Iris pigment epithelial cell (primary cell): ENCODE measurements at regions not wholly inside any gene's neighbourhood (a gene's known extent, or its start where the extent isn't known, plus 50 kb on each side); places are given as distances from the start of the nearest gene placed in this dataset.
"Not testable (repeated sequence)": the region's sequence is repeated elsewhere in the genome, so short reads cannot be mapped to it uniquely, and the experiment has no call there.

Experiments used
- DNase-seq: peaks from one replicate; pipeline ENCODE4 v3.0.0-alpha.2; 2011; ENCODE audit warnings: low read depth

DNA sequence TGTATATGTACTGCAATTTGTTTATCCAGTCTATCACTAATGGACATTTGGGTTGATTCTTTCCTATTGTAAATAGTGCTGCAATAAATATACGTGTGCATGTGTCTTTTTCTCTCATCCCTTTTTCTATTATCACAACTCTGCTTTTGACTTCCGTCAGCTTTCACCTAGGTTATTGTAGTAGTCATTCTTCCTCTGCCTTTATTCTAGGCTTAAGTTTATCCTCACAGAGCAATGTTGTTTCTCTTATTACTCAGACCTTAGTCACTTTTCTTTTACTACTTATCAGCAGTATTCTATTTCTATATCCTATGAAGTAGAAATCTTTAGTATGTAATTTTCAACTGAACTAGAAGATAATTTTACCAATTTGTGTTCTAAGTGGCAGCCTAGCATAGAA lies 175.3 kb upstream of the SEMA3E start:
- DNase-seq: peak; percentile 11

DNA sequence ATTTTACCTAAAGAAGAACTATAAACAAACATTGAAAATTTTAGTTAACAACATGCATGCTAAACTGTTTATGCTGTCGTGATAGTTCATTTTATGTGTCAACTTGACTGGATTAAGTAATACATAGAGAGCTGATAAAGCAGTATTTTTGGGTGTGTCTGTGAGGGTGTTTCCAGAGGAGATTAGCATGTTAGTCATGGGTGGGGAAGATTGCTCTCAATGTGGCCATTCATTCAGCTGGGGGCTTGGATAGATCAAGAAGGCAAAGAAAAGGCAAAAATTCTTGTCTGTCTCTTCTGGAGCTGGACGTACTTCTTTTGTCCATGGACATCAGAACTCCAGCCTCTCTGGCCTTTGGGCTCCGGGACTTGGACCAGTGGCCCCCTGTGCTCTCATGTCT lies 172.9 kb upstream of the SEMA3E start:
- DNase-seq: no peak

DNA sequence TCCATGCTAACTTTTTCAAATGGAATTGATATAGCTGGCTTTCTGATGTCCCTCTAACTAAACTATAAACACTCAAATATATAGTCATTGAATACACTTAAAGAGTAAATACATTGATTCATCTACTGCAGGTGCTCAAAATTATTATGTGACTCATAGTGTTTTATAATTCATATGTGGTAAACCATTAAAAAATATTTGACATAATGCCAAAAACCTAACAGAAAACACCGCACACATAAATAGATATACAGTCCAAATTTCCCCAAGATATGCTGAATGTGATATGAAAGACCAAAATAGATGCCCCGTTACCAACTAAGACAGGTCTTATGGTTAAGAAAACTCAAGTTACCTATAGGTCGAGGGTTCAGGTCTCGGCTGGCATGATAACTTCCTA lies 171.7 kb upstream of the SEMA3E start:
- no peak for DNase-seq

DNA sequence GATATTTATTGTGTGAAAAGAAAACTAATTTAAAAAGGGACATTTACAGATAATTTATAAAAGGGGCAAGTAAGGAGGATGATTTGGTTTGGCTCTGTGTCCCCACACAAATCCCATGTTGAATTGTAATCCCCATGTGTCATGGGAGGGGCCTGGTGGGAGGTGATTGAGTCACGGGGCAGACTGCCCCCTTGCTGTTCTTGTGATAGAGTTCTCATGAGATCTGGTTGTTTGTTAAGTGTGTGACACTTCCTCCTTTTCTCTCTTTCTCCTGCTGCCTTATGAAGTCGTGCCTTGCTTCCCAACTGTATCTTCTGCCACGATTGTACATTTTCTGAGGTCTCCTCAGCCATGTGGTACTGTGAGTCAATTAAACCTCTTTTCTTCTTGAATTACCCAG lies 171.0 kb upstream of the SEMA3E start:
- DNase-seq: no peak

DNA sequence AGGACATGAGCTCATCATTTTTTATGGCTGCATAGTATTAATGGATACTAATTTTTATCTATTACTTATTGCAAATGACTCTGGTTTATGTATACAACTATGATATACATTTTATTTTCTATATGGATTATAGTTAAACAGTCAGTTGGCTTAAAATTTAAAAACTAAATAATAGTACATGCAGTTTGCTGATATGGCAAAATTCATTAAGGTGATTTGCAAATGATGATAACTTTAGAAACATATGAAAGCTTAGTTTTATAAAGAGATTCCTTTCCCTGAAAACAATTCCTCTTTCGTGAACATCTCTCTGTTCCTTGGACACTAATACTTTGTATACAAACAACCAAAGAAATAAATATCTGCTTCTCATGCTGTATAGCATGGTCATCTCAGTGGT lies 165.5 kb upstream of the SEMA3E start:
- no peak for DNase-seq

DNA sequence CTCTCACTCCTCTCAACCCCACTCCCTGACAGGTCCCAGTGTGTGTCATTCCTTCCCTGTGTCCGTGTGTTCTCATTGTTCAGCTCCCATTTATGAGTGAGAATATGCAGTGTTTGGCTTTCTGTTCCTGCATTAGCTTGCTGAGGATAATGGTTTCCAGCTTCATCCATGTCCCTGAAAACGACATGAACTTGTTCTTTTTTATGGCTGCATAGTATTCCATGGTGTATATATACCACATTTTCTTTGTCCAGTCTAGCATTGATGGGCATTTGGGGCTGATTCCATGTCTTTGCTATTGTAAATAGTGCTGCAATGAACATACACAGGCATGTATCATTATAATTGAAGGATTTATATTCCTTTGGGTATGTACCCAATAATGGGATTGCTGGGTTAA lies 163.6 kb upstream of the SEMA3E start:
- not testable (repeated sequence) for DNase-seq

DNA sequence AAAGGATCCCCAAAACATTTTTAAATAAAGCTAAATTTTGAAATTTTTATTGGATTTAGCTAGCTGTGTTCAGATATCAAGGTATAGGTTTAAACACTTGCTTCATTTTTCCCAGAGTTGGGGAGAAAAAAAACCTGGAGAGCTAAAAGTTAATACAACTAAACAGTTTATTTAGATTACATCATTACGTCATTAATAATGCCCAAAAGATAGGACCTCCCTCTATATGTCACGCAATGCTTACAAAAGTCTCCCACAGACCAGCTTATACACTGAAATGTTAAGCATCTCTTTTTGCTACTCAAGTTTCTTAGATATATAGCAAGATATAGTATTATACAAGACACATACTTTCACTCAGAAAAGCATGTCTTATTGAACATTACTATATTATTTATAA lies 160.0 kb upstream of the SEMA3E start:
- DNase-seq: no peak

DNA sequence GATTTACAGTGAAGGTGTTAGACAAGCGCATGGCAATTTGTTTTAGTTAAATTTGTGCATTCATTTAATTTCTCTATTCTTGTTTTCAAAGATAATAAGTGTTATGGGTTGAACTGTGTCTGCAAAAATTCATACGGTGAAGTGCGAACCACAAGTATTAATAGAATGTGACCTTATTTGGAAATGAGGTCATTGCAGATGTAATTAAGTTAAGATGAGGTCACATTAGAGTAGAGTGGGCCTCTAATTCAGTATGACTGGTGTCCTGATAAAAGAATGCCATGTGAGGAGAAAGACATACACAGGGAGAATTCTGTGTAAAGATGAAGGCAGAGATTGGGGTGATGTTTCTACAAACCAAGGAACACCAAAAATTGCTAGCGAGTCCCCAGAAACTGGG lies 158.8 kb upstream of the SEMA3E start:
- no peak for DNase-seq

DNA sequence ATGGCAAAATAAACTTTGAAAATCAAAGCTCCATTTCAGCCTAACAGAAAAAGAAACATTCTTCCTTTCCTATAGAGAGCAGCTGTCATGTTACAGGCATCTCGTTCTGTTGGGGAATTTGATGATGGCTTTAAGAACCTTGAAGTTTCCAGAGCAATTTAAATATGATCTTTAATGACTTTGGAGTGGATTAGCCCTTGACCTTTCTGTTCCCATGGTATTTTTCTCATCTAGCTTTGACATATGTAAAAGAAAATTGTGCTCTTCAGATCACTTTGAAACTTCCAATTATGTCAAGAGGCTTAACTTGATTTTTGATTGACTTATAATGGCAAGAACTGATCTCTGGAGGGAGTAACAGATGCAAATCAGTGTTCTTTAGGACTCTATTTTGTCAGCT lies 157.6 kb upstream of the SEMA3E start:
- DNase-seq: no peak

DNA sequence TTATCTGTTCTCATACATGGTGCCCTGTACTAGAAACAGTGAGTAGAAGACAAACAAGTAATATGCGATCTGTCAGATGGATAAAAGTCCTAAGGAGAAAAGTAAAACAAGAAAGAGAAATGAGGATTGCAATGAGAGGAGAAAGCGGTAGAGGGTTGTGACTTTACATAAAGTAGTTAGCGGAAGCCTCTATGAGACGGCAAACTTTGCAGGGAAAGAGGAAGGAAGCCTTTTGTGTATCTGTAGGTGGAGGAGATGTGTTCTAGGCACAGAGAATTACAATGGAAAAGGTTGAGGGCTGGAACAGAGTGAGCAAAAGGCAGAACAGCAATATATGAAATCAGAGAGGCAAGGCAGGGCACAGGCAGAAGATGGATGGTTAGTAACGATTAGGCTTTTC lies 150.4 kb upstream of the SEMA3E start:
- no peak for DNase-seq

DNA sequence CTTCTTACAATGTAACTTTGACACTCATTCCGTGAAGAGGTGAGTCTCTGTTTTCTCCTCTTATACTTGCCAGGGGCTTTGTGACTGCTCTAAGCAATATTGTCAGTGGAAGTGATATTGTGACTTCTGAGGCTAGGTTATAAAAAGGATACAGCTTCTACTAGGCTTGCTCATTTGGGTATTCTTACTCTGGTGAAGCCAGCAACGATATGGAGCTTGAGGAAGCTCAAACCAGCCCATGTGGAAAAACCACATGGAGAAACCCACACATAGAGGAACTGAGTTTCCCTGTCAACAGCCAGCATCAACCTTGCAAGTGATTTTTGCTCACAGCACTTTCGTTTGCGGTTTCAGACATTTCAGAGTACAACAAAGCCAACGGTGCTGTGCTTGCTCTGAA lies 149.6 kb upstream of the SEMA3E start:
- no peak for DNase-seq

DNA sequence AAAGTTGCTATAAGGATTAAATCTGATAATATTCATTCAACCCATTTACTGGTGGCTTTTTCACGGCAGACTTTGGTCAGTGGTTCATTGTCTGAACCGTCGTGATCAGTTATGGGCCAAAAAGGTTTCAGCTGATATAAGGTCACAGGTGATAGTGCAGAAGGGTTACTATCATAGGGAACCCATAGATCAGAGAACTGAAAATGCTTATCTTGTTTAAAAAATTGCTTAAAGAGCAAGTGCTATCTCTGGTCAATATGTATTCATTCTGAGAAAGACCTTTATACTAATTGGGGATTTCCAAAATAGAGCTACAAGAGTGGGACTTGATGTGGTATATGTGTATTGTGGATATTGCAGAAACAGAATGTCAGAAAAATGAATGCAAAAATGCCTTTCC lies 147.8 kb upstream of the SEMA3E start:
- DNase-seq: no peak

DNA sequence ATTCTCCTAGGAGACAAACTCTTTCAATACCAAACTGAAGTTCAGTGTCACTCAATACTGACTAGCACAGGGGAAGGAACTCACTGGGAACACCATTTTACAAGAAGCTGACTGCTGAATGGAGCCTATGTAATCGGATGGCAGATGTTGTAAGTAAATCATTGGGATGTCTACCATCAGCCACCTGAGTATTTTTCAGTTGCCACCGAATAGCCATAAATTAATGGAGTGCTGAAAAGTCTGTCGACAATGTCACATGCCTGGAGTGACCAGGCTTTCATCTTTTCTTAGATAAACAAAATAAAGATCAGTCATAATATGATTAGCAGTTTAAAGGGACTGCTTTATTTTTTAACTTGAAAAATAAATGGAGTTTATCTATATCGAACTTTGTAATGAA lies 145.9 kb upstream of the SEMA3E start:
- no peak for DNase-seq

DNA sequence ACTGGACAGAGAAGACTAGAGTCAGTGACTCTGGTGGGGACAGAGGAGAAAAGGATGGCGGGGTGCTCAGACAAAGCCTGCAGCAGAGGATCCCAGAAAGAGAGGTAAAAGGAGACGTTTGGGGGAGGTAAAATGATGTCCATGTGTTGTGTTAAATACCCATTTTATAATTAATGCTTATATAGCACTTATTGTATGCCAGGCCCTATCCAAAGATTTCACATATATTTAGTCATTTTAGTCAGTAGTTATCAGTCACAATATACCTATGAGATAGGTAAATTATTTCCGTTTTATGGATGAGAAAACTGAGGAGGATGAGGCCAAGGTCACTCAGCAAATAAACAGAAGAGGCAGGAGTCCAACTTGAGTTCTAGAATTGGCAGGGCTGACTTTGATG lies 144.6 kb upstream of the SEMA3E start:
- DNase-seq: no peak

DNA sequence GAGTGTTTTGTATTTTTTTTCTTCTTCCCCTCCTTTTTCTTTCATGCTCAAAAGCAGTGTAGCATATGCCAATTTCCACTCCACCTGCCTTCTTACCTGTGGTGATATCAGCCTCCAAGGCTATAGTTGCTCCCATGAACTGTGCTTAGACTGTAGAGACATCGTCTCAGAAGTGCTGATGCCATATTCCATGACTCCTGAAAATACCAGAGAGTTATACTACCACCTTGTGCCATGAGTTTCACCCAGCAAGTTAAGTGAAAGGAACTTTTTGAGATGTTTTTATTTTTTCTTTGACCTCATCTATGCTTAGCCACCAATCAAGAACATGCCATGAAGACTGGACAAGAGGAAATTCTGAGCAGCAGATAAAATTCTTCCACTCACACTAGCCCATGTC lies 142.8 kb upstream of the SEMA3E start:
- no peak for DNase-seq

DNA sequence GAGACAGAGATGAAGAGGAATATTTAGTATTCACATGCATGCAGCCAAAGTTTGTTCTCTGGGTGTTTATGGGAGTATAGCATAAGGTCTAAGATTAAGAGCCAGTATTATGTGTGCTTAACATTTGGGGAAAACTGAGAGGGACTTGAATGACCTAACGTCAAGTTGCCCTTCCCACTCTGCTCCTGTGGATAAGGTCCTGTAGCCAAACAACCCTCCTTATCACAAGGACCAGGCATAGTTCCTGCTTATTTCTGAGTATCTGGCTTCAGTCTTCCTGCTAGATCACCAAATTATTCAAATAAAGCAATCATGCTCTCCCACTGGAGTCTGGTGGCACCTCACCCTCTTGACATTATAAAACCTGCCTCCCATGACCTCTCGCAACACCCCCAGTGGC lies 137.9 kb upstream of the SEMA3E start:
- no peak for DNase-seq

DNA sequence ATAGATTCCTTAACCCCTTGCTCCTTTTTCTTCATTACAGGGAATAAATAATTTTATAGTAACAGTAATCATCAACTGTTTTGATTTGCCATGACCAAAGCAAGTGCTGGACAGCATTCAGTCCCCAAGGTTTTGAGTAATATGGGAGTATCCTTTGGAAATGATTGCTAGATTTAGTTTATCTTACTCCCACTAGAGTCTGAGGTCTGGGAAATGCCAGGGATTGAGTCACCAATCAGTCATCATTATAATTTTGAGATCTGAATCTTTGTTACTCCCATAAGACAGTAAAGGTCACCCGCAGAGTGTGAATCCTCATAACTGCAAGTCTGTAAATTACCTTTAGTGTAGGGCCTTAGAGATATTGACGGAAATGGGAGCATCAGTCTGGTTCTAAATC lies 133.7 kb upstream of the SEMA3E start:
- DNase-seq: peak; percentile 3

DNA sequence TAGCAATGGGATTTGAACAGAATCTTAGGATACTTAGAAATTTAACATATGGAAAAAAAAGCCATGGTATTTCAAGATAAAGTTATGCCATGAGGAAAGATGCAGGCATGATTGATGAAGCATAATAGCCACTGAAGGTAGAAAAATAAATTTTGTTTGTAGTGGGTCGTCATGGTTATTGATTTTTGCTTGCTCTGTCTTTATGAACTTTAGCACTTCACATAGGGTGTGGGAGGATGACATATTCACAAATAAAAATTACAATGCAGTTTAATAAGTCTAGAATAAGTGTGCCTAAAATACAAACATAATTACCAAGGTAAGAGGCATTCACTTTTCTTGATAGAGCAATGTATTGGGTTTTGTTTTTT lies 129.1 kb upstream of the SEMA3E start:
- no peak for DNase-seq

DNA sequence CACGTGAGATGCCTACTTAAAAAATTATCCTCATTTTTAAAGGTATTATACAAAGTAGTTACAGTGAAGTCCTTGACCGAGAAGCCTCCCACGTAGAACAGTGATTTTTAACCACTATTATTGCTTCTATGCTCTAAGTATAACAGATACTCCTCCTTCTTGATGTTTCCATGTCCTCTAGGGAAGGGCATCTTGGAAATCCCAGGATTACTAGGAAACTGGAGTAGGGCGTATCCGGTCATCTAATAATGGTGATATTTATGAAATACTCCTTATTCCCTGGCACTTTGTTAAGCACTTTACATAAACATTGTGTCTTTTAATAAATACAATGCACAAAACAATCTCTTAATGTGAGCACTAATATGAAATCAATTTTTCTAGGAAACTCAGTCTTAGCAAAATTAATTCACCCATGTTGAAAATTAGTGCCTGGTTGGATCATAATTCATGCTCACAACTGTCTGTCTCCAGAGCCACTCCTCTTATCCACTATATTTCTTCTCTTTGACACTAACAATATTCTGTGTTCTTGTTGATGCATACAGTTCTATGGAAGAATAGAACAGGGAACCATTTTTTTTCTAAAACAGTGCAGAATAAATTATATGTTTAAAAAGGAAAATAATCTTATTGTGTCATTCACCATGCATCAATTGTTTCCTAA lies 128.6 kb upstream of the SEMA3E start:
- DNase-seq: no peak

DNA sequence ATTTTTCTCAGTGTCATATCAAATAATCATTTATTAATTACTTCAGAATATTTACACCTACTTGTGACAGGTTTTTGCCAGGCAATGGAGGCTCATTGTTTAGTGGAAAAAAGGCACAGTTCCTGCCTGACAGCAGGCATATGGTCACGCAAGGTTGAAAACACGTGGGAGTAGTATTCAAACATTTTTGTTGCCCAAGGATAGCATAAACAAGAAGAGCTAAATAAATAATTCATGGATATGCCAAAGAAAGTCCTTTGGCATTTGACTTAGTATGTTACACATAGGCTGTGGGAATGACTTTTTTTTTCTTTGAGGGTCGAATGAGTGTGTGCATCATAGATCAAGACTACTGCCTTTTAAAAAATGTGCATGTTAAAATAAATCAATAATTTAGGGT lies 120.5 kb upstream of the SEMA3E start:
- DNase-seq: no peak

DNA sequence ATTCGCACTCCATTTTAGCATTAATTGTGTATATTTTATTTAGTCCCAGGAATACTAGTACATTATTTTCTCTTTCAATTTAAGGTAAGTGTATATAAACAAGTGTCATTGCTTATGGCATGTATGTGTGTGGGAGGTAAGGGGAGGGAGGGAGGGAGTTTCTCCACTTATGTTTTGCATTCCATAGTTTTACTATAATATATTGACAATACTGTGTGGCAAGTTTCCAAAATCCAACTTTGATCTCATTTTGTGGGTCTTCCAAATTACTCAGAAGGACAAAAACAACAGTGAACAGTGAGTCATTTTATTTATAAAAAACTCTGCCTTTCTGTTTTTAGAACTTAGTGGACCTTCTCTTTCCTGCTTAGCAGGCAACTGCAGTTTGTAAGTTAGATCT lies 102.3 kb upstream of the SEMA3E start:
- DNase-seq: peak; percentile 11

DNA sequence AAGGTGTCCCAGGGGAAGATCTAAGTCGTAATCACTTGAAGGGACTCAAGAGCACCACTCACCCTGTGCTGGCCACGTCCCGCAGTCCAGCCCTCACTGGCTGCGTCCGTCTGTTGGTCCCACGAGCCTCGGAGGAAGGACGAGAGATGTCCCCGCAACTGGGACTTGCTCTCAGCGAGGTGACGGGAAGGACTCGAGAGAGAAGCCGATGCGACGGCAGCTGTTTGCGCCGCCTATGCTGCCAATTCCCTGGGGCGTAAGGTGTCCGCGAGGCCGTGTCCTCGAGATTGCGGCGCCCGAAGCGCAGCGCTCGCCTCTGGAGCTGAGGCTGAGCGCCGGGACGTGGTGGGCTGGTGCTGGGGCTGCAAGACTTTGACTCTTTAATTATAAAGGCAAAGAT lies 100.6 kb upstream of the SEMA3E start:
- DNase-seq: no peak

DNA sequence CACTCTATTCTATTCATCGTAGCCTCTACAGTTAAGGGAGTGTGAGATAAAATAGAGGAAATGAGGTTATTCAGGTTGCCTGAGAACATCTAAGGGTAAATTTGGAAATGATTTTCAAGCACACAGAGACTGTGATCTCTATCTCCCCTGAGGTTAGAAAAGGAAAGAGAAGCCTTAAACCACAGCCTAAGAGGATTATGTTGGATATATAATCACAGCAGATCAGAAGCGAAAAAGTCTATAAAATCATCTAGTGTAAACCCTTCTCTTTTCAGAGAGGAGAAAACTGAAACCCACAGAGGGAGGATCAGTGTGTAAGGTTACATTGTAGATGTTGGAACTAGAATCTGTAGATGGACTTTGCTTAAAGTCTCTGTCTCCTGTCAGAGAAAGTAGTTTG lies 90.6 kb upstream of the SEMA3E start:
- DNase-seq: no peak

DNA sequence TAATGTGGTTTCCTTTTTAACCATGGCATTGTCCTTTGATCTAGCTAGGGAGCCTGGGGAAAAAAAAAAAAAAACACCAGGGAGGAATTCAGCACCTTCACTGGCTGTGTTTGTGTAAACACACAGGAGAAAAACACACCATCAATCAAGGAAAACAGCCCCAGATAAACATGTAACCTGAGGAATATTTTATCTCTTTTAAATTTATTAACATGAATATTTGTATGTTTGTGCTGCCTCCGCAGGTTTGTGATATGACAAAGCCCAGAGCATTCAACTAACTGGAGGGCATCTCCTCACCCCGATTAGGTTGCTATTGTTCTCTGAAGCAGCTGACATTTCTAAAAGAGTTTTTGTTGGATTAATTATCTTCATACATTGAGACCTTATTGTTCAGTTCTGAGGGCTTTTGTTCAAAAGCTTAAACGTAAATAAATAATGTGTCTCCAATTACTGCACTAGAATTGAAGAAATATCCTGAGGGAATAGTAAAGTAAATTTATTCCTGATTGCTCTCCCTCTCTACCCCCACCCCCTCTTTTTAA lies 89.4 kb upstream of the SEMA3E start:
- no peak for DNase-seq

DNA sequence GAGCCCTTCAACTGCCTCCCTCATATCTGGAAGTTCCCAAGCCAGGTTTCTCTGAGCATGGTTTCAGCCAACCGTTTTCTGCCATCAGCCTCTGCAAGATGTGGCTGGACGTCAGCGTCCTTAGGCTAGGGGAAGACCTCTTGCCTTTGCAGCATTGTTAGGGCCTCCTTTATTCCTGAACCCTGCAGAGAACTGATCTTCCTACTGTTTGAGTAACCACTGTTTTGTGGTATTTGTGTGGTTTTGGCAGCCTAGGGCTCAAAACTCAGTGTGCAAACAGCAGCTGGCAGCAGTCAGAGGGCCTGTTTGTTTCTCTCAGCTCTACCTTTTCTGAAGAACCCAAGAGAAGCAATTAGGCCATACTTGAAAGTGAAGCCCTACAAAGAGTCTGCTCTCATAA lies 83.4 kb upstream of the SEMA3E start:
- peak; percentile 8 for DNase-seq
